GM23248 (cell line): ENCODE measurements at regions not wholly inside any gene's neighbourhood (a gene's known extent, or its start where the extent isn't known, plus 50 kb on each side); places are given as distances from the start of the nearest gene placed in this dataset.

Experiments
- DNase-seq: peaks from one replicate; pipeline ENCODE4 v3.0.0-alpha.2; 2015
- H2AFZ ChIP-seq: fragments of 200-600 bp; sonication (generic); 2 replicates; pipeline ENCODE4 v1.6.1; 2016; ENCODE audit warnings: antibody characterized with exemption
- H3F3A ChIP-seq: fragments of 200-600 bp; sonication (generic); 2 replicates; pipeline ENCODE4 v1.6.1; 2016; ENCODE audit warnings: mild to moderate bottlenecking, antibody characterized with exemption, mixed run types; ENCODE audit not compliant: insufficient read depth
- H3K27ac ChIP-seq: fragments of 200-600 bp; sonication (generic); 2 replicates; pipeline ENCODE4 v1.5.1; 2016; ENCODE audit warnings: mild to moderate bottlenecking
- H3K27me3 ChIP-seq: fragments of 200-600 bp; sonication (generic); replicated peaks from 2 replicates; pipeline ENCODE4 v1.6.1; 2016; ENCODE audit warnings: mild to moderate bottlenecking; ENCODE audit not compliant: insufficient read depth
- H3K36me3 ChIP-seq: fragments of 200-600 bp; sonication (generic); 2 replicates; pipeline ENCODE4 v1.6.1; 2016; ENCODE audit warnings: low read depth, mild to moderate bottlenecking
- H3K4me1 ChIP-seq: fragments of 200-600 bp; sonication (generic); 2 replicates; pipeline ENCODE4 v1.6.1; 2016; ENCODE audit warnings: mild to moderate bottlenecking; ENCODE audit not compliant: insufficient read depth
- H3K4me2 ChIP-seq: fragments of 200-600 bp; sonication (generic); one replicate; pipeline ENCODE4 v1.6.1; 2016; ENCODE audit warnings: mild to moderate bottlenecking; ENCODE audit not compliant: unreplicated experiment
- H3K4me3 ChIP-seq: fragments of 200-600 bp; sonication (generic); 2 replicates; pipeline ENCODE4 v1.5.1; 2016; ENCODE audit warnings: mild to moderate bottlenecking
- H3K79me2 ChIP-seq: fragments of 200-600 bp; sonication (generic); 2 replicates; pipeline ENCODE4 v1.6.1; 2016; ENCODE audit warnings: mild to moderate bottlenecking; ENCODE audit not compliant: insufficient read depth
- H3K9ac ChIP-seq: fragments of 200-600 bp; sonication (generic); 2 replicates; pipeline ENCODE4 v1.6.1; 2016; ENCODE audit warnings: mild to moderate bottlenecking
- H3K9me2 ChIP-seq: fragments of 200-600 bp; sonication (generic); 2 replicates; pipeline ENCODE4 v1.6.1; 2016; ENCODE audit warnings: mixed run types, mild to moderate bottlenecking, moderate library complexity; ENCODE audit not compliant: insufficient read depth
- H3K9me3 ChIP-seq: fragments of 200-600 bp; sonication (generic); one replicate; pipeline ENCODE4 v1.6.1; 2017; ENCODE audit warnings: low read depth
- H4K20me1 ChIP-seq: fragments of 200-600 bp; sonication (generic); 2 replicates; pipeline ENCODE4 v1.6.0; 2016; ENCODE audit not compliant: insufficient read depth
- EZH2 ChIP-seq: fragments of 200-600 bp; sonication (generic); IDR thresholded peaks from 2 replicates; pipeline ENCODE4 v1.6.1; 2018; ENCODE audit warnings: antibody characterized with exemption, mild to moderate bottlenecking; ENCODE audit not compliant: insufficient read depth, poor library complexity, severe bottlenecking
- EZH2phosphoT487 ChIP-seq: fragments of 200-600 bp; sonication (generic); IDR thresholded peaks from 2 replicates; pipeline ENCODE4 v1.6.1; 2018; ENCODE audit warnings: antibody characterized with exemption, moderate library complexity, mild to moderate bottlenecking, low read depth; ENCODE audit not compliant: insufficient read depth
- WGBS, 2 experiments: methylation state at CpG; one replicate each; pipeline ENCODE4 v1.1.6; 2015 to 2017; ENCODE audit warnings: low lambda C conversion rate in 2 of 2, low coverage in 1 of 2; ENCODE audit errors: missing lambda C conversion rate in 2 of 2; 5-methylcytosine and 5-hydroxymethylcytosine counted together
- in situ Hi-C: fragments of 300-500 bp; cut with MboI; formaldehyde crosslinking; loops from 2 replicates; pipeline ENCODE4 v1.15.0; 2020

DNA sequence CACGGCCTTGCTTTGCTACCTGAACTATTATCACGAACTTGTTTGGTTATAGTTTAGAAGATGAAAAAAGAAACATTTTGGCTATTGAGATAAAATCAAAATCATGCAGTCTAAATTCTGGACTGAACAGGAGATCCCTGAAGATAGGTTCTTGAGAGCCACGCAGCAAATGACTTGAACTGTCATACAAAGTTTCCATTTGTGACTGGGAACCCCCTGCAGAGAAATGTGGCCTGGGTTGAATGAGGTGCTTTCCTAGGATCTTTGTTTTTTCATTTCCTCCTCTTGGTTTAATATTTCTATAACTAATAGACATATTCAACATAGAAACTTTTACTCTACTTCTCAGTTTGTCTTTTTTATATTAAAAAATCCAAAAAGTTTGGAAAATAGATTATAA lies 184.7 kb upstream of the TRPM3 start:
- no peak for TF ChIP-seq EZH2phosphoT487
- TF ChIP-seq EZH2 = no peak
- Histone ChIP-seq H3K4me3 (no peak overlapping the region), H3K27me3 (no peaks in the 10 kb centered on the region), H3K79me2 (no peaks in the 10 kb centered on the region), H3K27ac (no peak overlapping the region), H2AFZ (no peak overlapping the region), H3K9me2 (no peaks in the 10 kb centered on the region), H3K36me3 (no peaks in the 10 kb centered on the region), H3K9ac (no peak overlapping the region), H4K20me1 (no peaks in the 10 kb centered on the region), H3F3A (peaks cover 11% of the 10 kb centered on the region; the same call in 1 of the 2 replicates), H3K4me1 (peaks cover 9% of the 10 kb centered on the region; the same call in 1 of the 2 replicates), H3K4me2 (no peak overlapping the region), H3K9me3 (no peaks in the 10 kb centered on the region)
- DNase-seq = no peak
- WGBS, 2 experiments = 85 to 93% methylated on average over 3 of the region's 3 CpGs
- in situ Hi-C loops = loop anchor here (25.0 kb wide), 1 partner anchor 106 kb away; no protein-coding TSS in a partner anchor

DNA sequence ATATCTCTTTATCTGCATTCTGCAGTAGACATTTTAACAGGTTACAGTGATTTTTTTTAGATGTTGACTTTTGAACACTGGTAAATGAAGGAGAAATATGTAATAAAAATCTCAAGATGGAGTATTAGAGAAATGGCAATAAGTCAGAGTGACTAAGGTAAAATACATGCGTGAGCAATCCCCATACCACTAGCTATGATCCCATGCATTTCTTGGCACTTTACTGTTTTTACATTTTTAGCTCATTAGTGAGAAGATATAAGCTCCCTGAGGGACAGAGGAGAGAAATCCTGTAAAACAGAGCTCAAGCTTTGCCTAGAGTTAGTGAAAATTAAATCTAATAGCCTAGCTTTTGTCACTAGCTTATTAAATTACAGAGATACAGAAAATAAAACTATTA lies 181.9 kb upstream of the TRPM3 start:
- H3K36me3 ChIP-seq = no peaks in the 10 kb centered on the region
- H3K4me2 ChIP-seq = peak overlapping the region; percentile 25
- DNase-seq = peak; percentile 55
- H3K27me3 ChIP-seq = no peaks in the 10 kb centered on the region
- H3K9ac ChIP-seq = no peak overlapping the region
- peaks cover 9% of the 10 kb centered on the region; the same call in 1 of the 2 replicates for H3K4me1 ChIP-seq
- H3K4me3 ChIP-seq = no peak overlapping the region
- H4K20me1 ChIP-seq = no peaks in the 10 kb centered on the region
- WGBS, 2 experiments = 81 to 89% methylated on average over 1 of the region's 1 CpG
- TF ChIP-seq EZH2phosphoT487 (no peak), EZH2 (no peak)
- no peaks in the 10 kb centered on the region for H3K79me2 ChIP-seq
- no peaks in the 10 kb centered on the region for H3K9me3 ChIP-seq
- peaks cover 11% of the 10 kb centered on the region; the same call in 1 of the 2 replicates for H3F3A ChIP-seq
- peak overlapping the region; percentile 62; the same call in 1 of the 2 replicates for H2AFZ ChIP-seq
- H3K27ac ChIP-seq = peak overlapping the region; percentile 14; the same call in 1 of the 2 replicates
- in situ Hi-C loops = loop anchor here (25.0 kb wide), 1 partner anchor 109 kb away; no protein-coding TSS in a partner anchor
- H3K9me2 ChIP-seq = no peaks in the 10 kb centered on the region

- Histone ChIP-seq H3K79me2 (no peaks in the 10 kb centered on the region), H3K9me3 (no peaks in the 10 kb centered on the region), H3K9me2 (no peaks in the 10 kb centered on the region), H3K4me2 (peak overlapping the region; percentile 25), H3K4me3 (no peak overlapping the region), H3K27ac (peak overlapping the region; percentile 14; the same call in 1 of the 2 replicates), H3K4me1 (peaks cover 9% of the 10 kb centered on the region; the same call in 1 of the 2 replicates), H3F3A (peaks cover 11% of the 10 kb centered on the region; the same call in 1 of the 2 replicates), H2AFZ (peak overlapping the region; percentile 62), H3K36me3 (no peaks in the 10 kb centered on the region), H3K9ac (no peak overlapping the region), H4K20me1 (no peaks in the 10 kb centered on the region), H3K27me3 (no peaks in the 10 kb centered on the region)
- TF ChIP-seq EZH2 = no peak
- TF ChIP-seq EZH2phosphoT487 = no peak
- in situ Hi-C loops = loop anchor here (25.0 kb wide), 1 partner anchor 110 kb away; no protein-coding TSS in a partner anchor
- peak; percentile 44 for DNase-seq
- WGBS, 2 experiments = 43 to 47% methylated on average over 5 of the region's 5 CpGs
Observed at GRCh38 chr9:71302776-71303175, 181.4 kb upstream of the TRPM3 start.

GRCh38 chr9:71295928-71296327 lies 174.5 kb upstream of the TRPM3 start:
- no peaks in the 10 kb centered on the region for H3K36me3 ChIP-seq
- no peaks in the 10 kb centered on the region for H3K9me3 ChIP-seq
- no peaks in the 10 kb centered on the region for H3K27me3 ChIP-seq
- no peaks in the 10 kb centered on the region for H4K20me1 ChIP-seq
- H3K9me2 ChIP-seq = no peaks in the 10 kb centered on the region; the same call in 1 of the 2 replicates
- H3K4me3 ChIP-seq = no peak overlapping the region
- H3K4me1 ChIP-seq = no peaks in the 10 kb centered on the region
- in situ Hi-C loops = loop anchor here (25.0 kb wide), 1 partner anchor 491 kb away; no protein-coding TSS in a partner anchor
- H3K27ac ChIP-seq = no peak overlapping the region
- H3K79me2 ChIP-seq = no peaks in the 10 kb centered on the region
- H2AFZ ChIP-seq = no peak overlapping the region
- WGBS, 2 experiments = 59 to 60% methylated on average over 3 of the region's 3 CpGs
- H3F3A ChIP-seq = no peaks in the 10 kb centered on the region
- TF ChIP-seq EZH2 (no peak), EZH2phosphoT487 (no peak)
- no peak overlapping the region for H3K4me2 ChIP-seq
- DNase-seq = no peak
- H3K9ac ChIP-seq = no peak overlapping the region

DNA sequence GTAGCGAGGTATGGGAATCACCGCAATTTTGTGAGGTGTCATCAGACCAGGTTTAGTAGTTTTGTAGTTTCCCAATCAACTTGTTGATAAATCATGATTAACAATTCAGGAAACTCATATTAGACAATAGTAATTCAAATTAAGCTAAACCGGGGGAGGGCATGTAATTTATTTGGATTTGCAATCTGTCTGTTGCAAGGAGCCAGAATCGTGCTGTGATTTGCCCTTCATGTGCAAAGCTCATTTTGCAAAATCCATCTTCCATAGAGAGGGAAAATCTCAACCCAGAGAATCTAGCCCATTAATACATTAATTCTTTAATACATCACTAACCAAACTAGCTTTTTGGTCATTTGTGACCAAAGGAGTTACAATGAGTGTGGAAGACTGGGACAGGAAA lies 164.7 kb upstream of the TRPM3 start:
- Histone ChIP-seq H3K36me3 (no peaks in the 10 kb centered on the region), H3K27me3 (no peaks in the 10 kb centered on the region; the same call in 1 of the 2 replicates), H3K4me3 (no peak overlapping the region), H2AFZ (no peak overlapping the region), H3K9ac (no peak overlapping the region), H3F3A (no peaks in the 10 kb centered on the region), H3K4me2 (no peak overlapping the region), H4K20me1 (no peaks in the 10 kb centered on the region), H3K9me2 (no peaks in the 10 kb centered on the region), H3K27ac (no peak overlapping the region), H3K4me1 (no peaks in the 10 kb centered on the region), H3K9me3 (no peaks in the 10 kb centered on the region), H3K79me2 (no peaks in the 10 kb centered on the region)
- 88 to 93% methylated on average over 4 of the region's 4 CpGs for WGBS, 2 experiments
- no peak for DNase-seq
- in situ Hi-C loops = loop anchor here (25.0 kb wide), 1 partner anchor 501 kb away; no protein-coding TSS in a partner anchor
- TF ChIP-seq EZH2phosphoT487 (no peak), EZH2 (no peak)
